ENCODE measurements at regions not wholly inside any gene's neighbourhood (a gene's known extent, or its start where the extent isn't known, plus 50 kb on each side); places are given as distances from the start of the nearest gene placed in this dataset.

GRCh38 chr10:8379906-8380832, 325.7 kb downstream of the GATA3 start:
- H3K9me3 ChIP-seq (ENCODE audit: insufficient read depth, low read depth, low read length): no peaks in the 10 kb centered on the region
- H3K4me1 ChIP-seq (ENCODE audit: insufficient read depth, low read length): no peaks in the 10 kb centered on the region
- peaks cover 2% of the 10 kb centered on the region for H3K4me1 Mint-ChIP-seq (ENCODE audit: low read depth, unreplicated experiment)

GRCh38 chr10:8380833-8381496, 326.5 kb downstream of the GATA3 start:
- DNase-seq (ENCODE audit: low read depth): no peak
- H3K4me2 ChIP-seq (ENCODE audit: low read length): no peak overlapping the region
- H3K4me1 ChIP-seq (ENCODE audit: insufficient read depth, low read length): no peaks in the 10 kb centered on the region
- peaks cover 4% of the 10 kb centered on the region for H3K27me3 Mint-ChIP-seq (ENCODE audit: low read depth, unreplicated experiment)
- H3K27ac ChIP-seq (ENCODE audit: low read depth, low read length): no peak overlapping the region
- no peaks in the 10 kb centered on the region for H3K36me3 Mint-ChIP-seq (ENCODE audit: low read depth, unreplicated experiment)
- H3K27ac Mint-ChIP-seq (ENCODE audit: unreplicated experiment): no peak overlapping the region
- FAIRE-seq: no peak
- H3K4me3 ChIP-seq (ENCODE audit: insufficient read depth, low read depth, low read length): no peak overlapping the region
- H3K36me3 ChIP-seq (ENCODE audit: insufficient read depth, low read length): no peaks in the 10 kb centered on the region
- no peak overlapping the region for H3K4me3 Mint-ChIP-seq (ENCODE audit: unreplicated experiment)
- no peak for TF ChIP-seq EZH2 (IDR thresholded peaks at IDR 0.05; ENCODE audit: insufficient read depth, low read length)
- no peak for TF ChIP-seq CTCF (IDR thresholded peaks at IDR 0.05; ENCODE audit: insufficient read depth, low read depth, low read length)
- H3K9me3 Mint-ChIP-seq (ENCODE audit: unreplicated experiment): no peaks in the 10 kb centered on the region
- H3K9ac ChIP-seq (ENCODE audit: low read length): no peak overlapping the region
- no peaks in the 10 kb centered on the region for H3K27me3 ChIP-seq (ENCODE audit: insufficient read depth, low read length)
- no peak overlapping the region for H2AFZ ChIP-seq (ENCODE audit: low read depth, low read length)
- no peaks in the 10 kb centered on the region for H3K9me3 ChIP-seq (ENCODE audit: insufficient read depth, low read depth, low read length)
- H3K4me1 Mint-ChIP-seq (ENCODE audit: low read depth, unreplicated experiment): peaks cover 2% of the 10 kb centered on the region
- H3K79me2 ChIP-seq (ENCODE audit: insufficient read depth, low read length): no peaks in the 10 kb centered on the region
- no peaks in the 10 kb centered on the region for H4K20me1 ChIP-seq (ENCODE audit: insufficient read depth, low read length)

More at GRCh38 chr10:8379906-8380832, 325.7 kb downstream of the GATA3 start:
- Mint-ChIP-seq H3K9me3 (ENCODE audit: unreplicated experiment) (no peaks in the 10 kb centered on the region), H3K27ac (ENCODE audit: unreplicated experiment) (no peak overlapping the region), H3K4me3 (ENCODE audit: unreplicated experiment) (no peak overlapping the region), H3K27me3 (ENCODE audit: low read depth, unreplicated experiment) (peaks cover 4% of the 10 kb centered on the region), H3K36me3 (ENCODE audit: low read depth, unreplicated experiment) (no peaks in the 10 kb centered on the region)
- Histone ChIP-seq H4K20me1 (ENCODE audit: insufficient read depth, low read length) (no peaks in the 10 kb centered on the region), H3K4me3 (ENCODE audit: insufficient read depth, low read depth, low read length) (no peak overlapping the region), H3K79me2 (ENCODE audit: insufficient read depth, low read length) (no peaks in the 10 kb centered on the region), H3K27ac (ENCODE audit: low read depth, low read length) (no peak overlapping the region), H2AFZ (ENCODE audit: low read depth, low read length) (no peak overlapping the region), H3K4me2 (ENCODE audit: low read length) (no peak overlapping the region), H3K36me3 (ENCODE audit: insufficient read depth, low read length) (no peaks in the 10 kb centered on the region), H3K9ac (ENCODE audit: low read length) (no peak overlapping the region), H3K27me3 (ENCODE audit: insufficient read depth, low read length) (no peaks in the 10 kb centered on the region)
- DNase-seq (ENCODE audit: low read depth): no peak
- TF ChIP-seq EZH2 (IDR thresholded peaks at IDR 0.05; ENCODE audit: insufficient read depth, low read length): no peak
- no peak for TF ChIP-seq CTCF (IDR thresholded peaks at IDR 0.05; ENCODE audit: insufficient read depth, low read depth, low read length)
- FAIRE-seq: no peak
